GM19324 (cell line): ENCODE measurements at regions not wholly inside any gene's neighbourhood (a gene's known extent, or its start where the extent isn't known, plus 50 kb on each side); places are given as distances from the start of the nearest gene placed in this dataset.

Experiments used
- ATAC-seq: cut with Tn5 transposase; IDR thresholded peaks from one replicate; pipeline ENCODE4 v1.9.1; 2021; ENCODE audit warnings: mild to moderate bottlenecking, moderate library complexity; ENCODE audit not compliant: unreplicated experiment, low FRiP score

GRCh38 chr2:67938053-67938452 lies 124.8 kb downstream of the C1D start:
- no peak for ATAC-seq

GRCh38 chr2:67945056-67945455 lies 117.7 kb downstream of the C1D start:
- no peak for ATAC-seq

- ATAC-seq = no peak
Observed at GRCh38 chr2:67945940-67946339, 116.9 kb downstream of the C1D start.

GRCh38 chr2:67948057-67948456 lies 114.7 kb downstream of the C1D start:
- no peak for ATAC-seq

GRCh38 chr2:67948506-67948905 lies 114.3 kb downstream of the C1D start:
- no peak for ATAC-seq

GRCh38 chr2:67950018-67950417 lies 112.8 kb downstream of the C1D start:
- ATAC-seq = no peak

GRCh38 chr2:67950919-67951318 lies 111.9 kb downstream of the C1D start:
- ATAC-seq = no peak

GRCh38 chr2:67952066-67952465 lies 110.7 kb downstream of the C1D start:
- peak; percentile 71 for ATAC-seq

- no peak for ATAC-seq
Observed at GRCh38 chr2:67954093-67954748, 108.6 kb downstream of the C1D start.

- no peak for ATAC-seq
Observed at GRCh38 chr2:67955748-67956603, 106.8 kb downstream of the C1D start.

- ATAC-seq = no peak
Observed at GRCh38 chr2:67965246-67965645, 97.6 kb downstream of the C1D start.

GRCh38 chr2:67970071-67970470 lies 92.7 kb downstream of the C1D start:
- ATAC-seq = no peak

- no peak for ATAC-seq
Observed at GRCh38 chr2:67970542-67970941, 92.3 kb downstream of the C1D start.

- ATAC-seq = no peak
Observed at GRCh38 chr2:67974559-67975430, 88.0 kb downstream of the C1D start.

GRCh38 chr2:67977464-67977863 lies 85.3 kb downstream of the C1D start:
- ATAC-seq = no peak

- no peak for ATAC-seq
Observed at GRCh38 chr2:67982956-67983355, 79.8 kb downstream of the C1D start.

- no peak for ATAC-seq
Observed at GRCh38 chr2:67984600-67984999, 78.2 kb downstream of the C1D start.

- no peak for ATAC-seq
Observed at GRCh38 chr2:67985586-67985985, 77.2 kb downstream of the C1D start.

- ATAC-seq = no peak
Observed at GRCh38 chr2:67986258-67986657, 76.5 kb downstream of the C1D start.
